Neural cell (in vitro differentiated cells): ENCODE measurements at regions not wholly inside any gene's neighbourhood (a gene's known extent, or its start where the extent isn't known, plus 50 kb on each side); places are given as distances from the start of the nearest gene placed in this dataset.

ENCODE experiments used
- H2AFZ ChIP-seq: fragments of 200-600, 300-800 bp; sonication (generic), shearing (Covaris generic); 2 replicates; pipeline ENCODE4 v1.6.0; 2014; ENCODE audit warnings: low read depth, mild to moderate bottlenecking, antibody characterized with exemption, low read length, moderate library complexity
- H3F3A ChIP-seq: fragments of 200-600 bp; shearing (Covaris generic); 2 replicates; pipeline ENCODE4 v1.6.1; 2016; ENCODE audit warnings: mild to moderate bottlenecking, moderate library complexity, mixed read lengths, antibody characterized with exemption, low read length; ENCODE audit not compliant: insufficient read depth, poor library complexity, severe bottlenecking
- H3K27ac ChIP-seq: fragments of 200-600, 300-800 bp; sonication (generic), shearing (Covaris generic); 2 replicates; pipeline ENCODE4 v1.5.1; 2014; ENCODE audit warnings: mild to moderate bottlenecking, low read length, moderate library complexity
- H3K27me3 ChIP-seq: fragments of 300-800, 200-600 bp; sonication (generic), shearing (Covaris generic); 2 replicates; pipeline ENCODE4 v1.6.0; 2014; ENCODE audit warnings: mild to moderate bottlenecking, low read depth, low read length, moderate library complexity; ENCODE audit not compliant: insufficient read depth
- H3K36me3 ChIP-seq: fragments of 300-800, 200-600 bp; sonication (generic), shearing (Covaris generic); 2 replicates; pipeline ENCODE4 v1.5.1; 2014; ENCODE audit warnings: mild to moderate bottlenecking, antibody characterized with exemption, low read length, moderate library complexity; ENCODE audit not compliant: insufficient read depth
- H3K4me2 ChIP-seq: fragments of 300-800, 200-600 bp; sonication (generic), shearing (Covaris generic); 2 replicates; pipeline ENCODE4 v1.6.0; 2014; ENCODE audit warnings: mild to moderate bottlenecking, low read length
- H3K4me3 ChIP-seq: fragments of 300-800, 200-600 bp; sonication (generic), shearing (Covaris generic); 2 replicates; pipeline ENCODE4 v1.5.1; 2014; ENCODE audit warnings: mild to moderate bottlenecking, low read length, moderate library complexity
- H3K79me2 ChIP-seq: fragments of 200-600 bp; shearing (Covaris generic); replicated peaks from 2 replicates; pipeline ENCODE4 v1.6.0; 2014; ENCODE audit warnings: mild to moderate bottlenecking, low read length, moderate library complexity; ENCODE audit not compliant: insufficient read depth
- H3K9ac ChIP-seq: fragments of 300-800, 200-600 bp; sonication (generic), shearing (Covaris generic); 2 replicates; pipeline ENCODE4 v1.6.1; 2016; ENCODE audit warnings: mild to moderate bottlenecking, low read length, mixed read lengths
- H3K9me2 ChIP-seq: fragments of 200-600 bp; shearing (Covaris generic); 2 replicates; pipeline ENCODE4 v1.6.1; 2016; ENCODE audit warnings: mild to moderate bottlenecking, low read length, mixed read lengths; ENCODE audit not compliant: insufficient read depth
- H3K9me3 ChIP-seq: fragments of 200-600, 300-800 bp; sonication (generic), shearing (Covaris generic); 2 replicates; pipeline ENCODE4 v1.6.1; 2016; ENCODE audit warnings: mild to moderate bottlenecking, mixed run types, low read length, moderate library complexity, mixed read lengths
- H4K20me1 ChIP-seq: fragments of 200-600 bp; shearing (Covaris generic); 2 replicates; pipeline ENCODE4 v1.6.1; 2016; ENCODE audit warnings: mild to moderate bottlenecking, mixed run types; ENCODE audit not compliant: insufficient read depth
- EP300 ChIP-seq: fragments of 450-650 bp; conservative IDR thresholded peaks from 2 replicates; pipeline ENCODE4 v1.6.1; 2014; ENCODE audit warnings: antibody characterized with exemption, mild to moderate bottlenecking, moderate library complexity; ENCODE audit not compliant: poor library complexity, severe bottlenecking
- EZH2 ChIP-seq: fragments of 200-600, 300-800 bp; shearing (Covaris generic), sonication (generic); IDR thresholded peaks from 2 replicates; pipeline ENCODE4 v1.6.1; 2014; ENCODE audit warnings: antibody characterized with exemption, low read length, borderline replicate concordance, mild to moderate bottlenecking; ENCODE audit not compliant: insufficient read depth, poor library complexity, severe bottlenecking
- MXI1 ChIP-seq: fragments of 450-650 bp; conservative IDR thresholded peaks from 2 replicates; pipeline ENCODE4 v1.6.1; 2014; ENCODE audit warnings: antibody characterized with exemption, mild to moderate bottlenecking; ENCODE audit not compliant: poor library complexity, severe bottlenecking
- POLR2AphosphoS5 ChIP-seq: IDR thresholded peaks from 2 replicates; pipeline ENCODE4 v1.6.1; 2012
- RAD21 ChIP-seq: fragments of 450-650 bp; conservative IDR thresholded peaks from 2 replicates; pipeline ENCODE4 v1.6.1; 2014; ENCODE audit warnings: antibody characterized with exemption, mild to moderate bottlenecking, moderate library complexity
- SMC3 ChIP-seq: fragments of 450-650 bp; conservative IDR thresholded peaks from 2 replicates; pipeline ENCODE4 v1.6.1; 2014; ENCODE audit warnings: antibody characterized with exemption, mild to moderate bottlenecking, moderate library complexity; ENCODE audit not compliant: poor library complexity
- TAF1 ChIP-seq: IDR thresholded peaks from 2 replicates; pipeline ENCODE4 v1.6.1; 2012; ENCODE audit warnings: low read depth
- TF ChIP-seq, protein P1 (sequence below): IDR thresholded peaks from 2 replicates; pipeline ENCODE4 v1.6.1; 2012; ENCODE audit warnings: borderline replicate concordance
- TF ChIP-seq, protein P2 (sequence below): fragments of 450-650 bp; IDR thresholded peaks from 2 replicates; pipeline ENCODE4 v1.5.1; 2014; ENCODE audit warnings: antibody characterized with exemption, mild to moderate bottlenecking, moderate library complexity; ENCODE audit not compliant: poor library complexity, severe bottlenecking

DNA sequence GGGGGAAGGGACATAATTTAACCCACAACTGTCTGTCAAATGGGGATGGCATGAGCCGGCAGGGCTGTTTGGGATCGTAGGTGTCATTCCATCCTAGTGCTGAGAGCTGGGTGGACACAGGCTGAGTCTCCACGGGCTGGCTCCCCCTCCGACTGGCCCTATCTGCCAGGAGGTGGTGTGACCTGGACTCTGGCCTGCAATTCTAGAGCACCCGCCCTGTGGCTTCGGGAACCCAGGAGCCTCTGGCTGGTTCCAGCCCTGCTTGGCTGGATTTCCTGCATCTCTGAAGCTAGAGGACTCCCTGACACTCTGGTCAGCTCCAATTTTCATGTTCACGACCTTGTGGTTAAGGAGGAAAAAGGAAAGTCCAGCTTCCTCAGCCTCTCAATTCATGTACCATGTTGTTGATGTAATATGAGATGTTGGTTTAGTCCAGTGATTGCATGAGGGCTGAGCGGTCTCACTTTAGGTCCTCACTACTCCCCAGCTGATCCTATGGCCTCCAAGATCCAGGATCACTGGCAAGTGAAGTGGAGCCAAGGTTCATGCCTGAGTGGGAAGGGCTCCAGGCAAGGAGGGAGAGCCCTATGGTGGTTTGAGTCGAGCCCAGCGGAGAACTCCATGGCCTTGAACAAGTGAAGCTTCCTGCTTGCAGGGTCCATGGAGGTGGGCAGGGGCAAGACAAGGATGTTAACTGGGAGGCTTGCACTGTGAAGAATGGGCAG is 169.1 kb downstream of the NDUFA10 start:
- H3K9me3 ChIP-seq = no peaks in the 10 kb centered on the region
- no peak overlapping the region for H3K9ac ChIP-seq

DNA sequence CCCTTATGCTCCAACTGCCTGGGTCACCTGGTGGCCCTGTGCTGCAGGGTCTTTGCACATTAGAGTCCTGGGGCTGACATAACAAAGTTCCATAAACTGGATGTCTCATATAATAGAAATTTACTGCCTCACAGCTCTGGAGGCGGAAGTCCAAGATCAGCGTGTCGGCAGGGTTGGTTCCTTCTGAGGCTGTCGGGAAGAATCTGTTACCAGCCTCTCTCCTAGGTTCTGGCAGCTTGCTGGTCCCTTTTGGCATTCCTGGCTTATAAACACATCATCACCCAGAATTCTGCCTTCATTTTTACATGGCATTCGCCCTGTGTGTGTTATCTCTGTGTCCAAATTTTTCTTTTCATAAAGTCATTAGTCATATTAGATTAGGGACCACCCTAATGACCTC is 170.5 kb downstream of the NDUFA10 start:
- Histone ChIP-seq H3K27me3 (no peaks in the 10 kb centered on the region), H3F3A (no peaks in the 10 kb centered on the region), H3K9ac (no peak overlapping the region), H3K4me2 (no peak overlapping the region), H3K27ac (no peak overlapping the region), H3K9me2 (no peaks in the 10 kb centered on the region), H3K36me3 (no peaks in the 10 kb centered on the region), H3K9me3 (no peaks in the 10 kb centered on the region), H3K79me2 (no peaks in the 10 kb centered on the region), H3K4me3 (no peak overlapping the region), H2AFZ (no peak overlapping the region), H4K20me1 (no peaks in the 10 kb centered on the region)
- TF ChIP-seq, protein P1, sequence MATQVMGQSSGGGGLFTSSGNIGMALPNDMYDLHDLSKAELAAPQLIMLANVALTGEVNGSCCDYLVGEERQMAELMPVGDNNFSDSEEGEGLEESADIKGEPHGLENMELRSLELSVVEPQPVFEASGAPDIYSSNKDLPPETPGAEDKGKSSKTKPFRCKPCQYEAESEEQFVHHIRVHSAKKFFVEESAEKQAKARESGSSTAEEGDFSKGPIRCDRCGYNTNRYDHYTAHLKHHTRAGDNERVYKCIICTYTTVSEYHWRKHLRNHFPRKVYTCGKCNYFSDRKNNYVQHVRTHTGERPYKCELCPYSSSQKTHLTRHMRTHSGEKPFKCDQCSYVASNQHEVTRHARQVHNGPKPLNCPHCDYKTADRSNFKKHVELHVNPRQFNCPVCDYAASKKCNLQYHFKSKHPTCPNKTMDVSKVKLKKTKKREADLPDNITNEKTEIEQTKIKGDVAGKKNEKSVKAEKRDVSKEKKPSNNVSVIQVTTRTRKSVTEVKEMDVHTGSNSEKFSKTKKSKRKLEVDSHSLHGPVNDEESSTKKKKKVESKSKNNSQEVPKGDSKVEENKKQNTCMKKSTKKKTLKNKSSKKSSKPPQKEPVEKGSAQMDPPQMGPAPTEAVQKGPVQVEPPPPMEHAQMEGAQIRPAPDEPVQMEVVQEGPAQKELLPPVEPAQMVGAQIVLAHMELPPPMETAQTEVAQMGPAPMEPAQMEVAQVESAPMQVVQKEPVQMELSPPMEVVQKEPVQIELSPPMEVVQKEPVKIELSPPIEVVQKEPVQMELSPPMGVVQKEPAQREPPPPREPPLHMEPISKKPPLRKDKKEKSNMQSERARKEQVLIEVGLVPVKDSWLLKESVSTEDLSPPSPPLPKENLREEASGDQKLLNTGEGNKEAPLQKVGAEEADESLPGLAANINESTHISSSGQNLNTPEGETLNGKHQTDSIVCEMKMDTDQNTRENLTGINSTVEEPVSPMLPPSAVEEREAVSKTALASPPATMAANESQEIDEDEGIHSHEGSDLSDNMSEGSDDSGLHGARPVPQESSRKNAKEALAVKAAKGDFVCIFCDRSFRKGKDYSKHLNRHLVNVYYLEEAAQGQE = no peak
- TF ChIP-seq RAD21 (no peak), EZH2 (no peak), TAF1 (no peak), SMC3 (no peak), POLR2AphosphoS5 (no peak), EP300 (no peak), MXI1 (no peak)
- TF ChIP-seq, protein P2, sequence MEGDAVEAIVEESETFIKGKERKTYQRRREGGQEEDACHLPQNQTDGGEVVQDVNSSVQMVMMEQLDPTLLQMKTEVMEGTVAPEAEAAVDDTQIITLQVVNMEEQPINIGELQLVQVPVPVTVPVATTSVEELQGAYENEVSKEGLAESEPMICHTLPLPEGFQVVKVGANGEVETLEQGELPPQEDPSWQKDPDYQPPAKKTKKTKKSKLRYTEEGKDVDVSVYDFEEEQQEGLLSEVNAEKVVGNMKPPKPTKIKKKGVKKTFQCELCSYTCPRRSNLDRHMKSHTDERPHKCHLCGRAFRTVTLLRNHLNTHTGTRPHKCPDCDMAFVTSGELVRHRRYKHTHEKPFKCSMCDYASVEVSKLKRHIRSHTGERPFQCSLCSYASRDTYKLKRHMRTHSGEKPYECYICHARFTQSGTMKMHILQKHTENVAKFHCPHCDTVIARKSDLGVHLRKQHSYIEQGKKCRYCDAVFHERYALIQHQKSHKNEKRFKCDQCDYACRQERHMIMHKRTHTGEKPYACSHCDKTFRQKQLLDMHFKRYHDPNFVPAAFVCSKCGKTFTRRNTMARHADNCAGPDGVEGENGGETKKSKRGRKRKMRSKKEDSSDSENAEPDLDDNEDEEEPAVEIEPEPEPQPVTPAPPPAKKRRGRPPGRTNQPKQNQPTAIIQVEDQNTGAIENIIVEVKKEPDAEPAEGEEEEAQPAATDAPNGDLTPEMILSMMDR = no peak

More for the DNA sequence above, 169.1 kb downstream of the NDUFA10 start:
- no peak overlapping the region for H3K27ac ChIP-seq
- no peaks in the 10 kb centered on the region for H4K20me1 ChIP-seq
- no peak for TF ChIP-seq EZH2
- TF ChIP-seq, protein P2 = no peak
- no peak for TF ChIP-seq TAF1
- H3K79me2 ChIP-seq = no peaks in the 10 kb centered on the region
- H3K27me3 ChIP-seq = no peaks in the 10 kb centered on the region
- H3K4me2 ChIP-seq = no peak overlapping the region
- H3K4me3 ChIP-seq = no peak overlapping the region
- no peaks in the 10 kb centered on the region for H3F3A ChIP-seq
- H2AFZ ChIP-seq = no peak overlapping the region
- H3K9me2 ChIP-seq = no peaks in the 10 kb centered on the region
- H3K36me3 ChIP-seq = no peaks in the 10 kb centered on the region
